Erythroblast (primary cell): ENCODE measurements at regions not wholly inside any gene's neighbourhood (a gene's known extent, or its start where the extent isn't known, plus 50 kb on each side); places are given as distances from the start of the nearest gene placed in this dataset.

Experiments
- GATA1 ChIP-seq: IDR thresholded peaks from 2 replicates; pipeline ENCODE4 v1.6.1; 2011; ENCODE audit warnings: low read depth, mild to moderate bottlenecking, control low read depth, low read length, moderate library complexity
- POLR2A ChIP-seq: IDR thresholded peaks from 2 replicates; pipeline ENCODE4 v1.6.1; 2011; ENCODE audit warnings: mild to moderate bottlenecking, low read length

- TF ChIP-seq POLR2A (no peak), GATA1 (no peak)
Measured at GRCh38 chr18:60003610-60004185, 103.9 kb downstream of the PMAIP1 start.
